ENCODE measurements at regions not wholly inside any gene's neighbourhood (a gene's known extent, or its start where the extent isn't known, plus 50 kb on each side); places are given as distances from the start of the nearest gene placed in this dataset.

GRCh38 chr20:40807821-40808170 lies 118.8 kb upstream of the MAFB start:
- POLR2A ChIA-PET (ENCODE audit: partially characterized antibody), result no interaction called here
- Histone ChIP-seq H4K20me1 (replicated peaks in 1 of 2; ENCODE audit: control insufficient read depth in 1 of 2, insufficient read depth in 2 of 2, low read length in 2 of 2) (peaks cover 0 to 2% of the 10 kb centered on the region in 2 experiments), H3K23me2 (ENCODE audit: low read depth, low read length) (peaks cover 4% of the 10 kb centered on the region), H2BK20ac (ENCODE audit: low read length) (no peak overlapping the region), H2BK12ac (ENCODE audit: low read depth, low read length) (no peak overlapping the region), H2BK15ac (ENCODE audit: low read length) (no peak overlapping the region), H2AFZ (ENCODE audit: low read length) (no peak overlapping the region), H3K79me1 (ENCODE audit: low read depth, low read length) (no peaks in the 10 kb centered on the region), H3K4ac (replicated peaks; ENCODE audit: insufficient read length, low read depth, low read length) (no peak overlapping the region), H3K14ac (ENCODE audit: insufficient read length) (no peak overlapping the region), H2BK5ac (ENCODE audit: low read depth, low read length) (no peak overlapping the region), H3K9me3 (ENCODE audit: insufficient read depth in 2 of 2, low read depth in 1 of 2, low read length in 1 of 2) (no peaks in the 10 kb centered on the region), H3K79me2 (ENCODE audit: control insufficient read depth in 1 of 2, insufficient read depth in 2 of 2, low read length in 2 of 2) (no peaks in the 10 kb centered on the region), H3K4me3 (ENCODE audit: extremely low read depth in 1 of 4, insufficient read depth in 2 of 4, low read depth in 3 of 4, low read length in 4 of 4) (no peak overlapping the region), H3K18ac (ENCODE audit: extremely low read depth, low read length) (no peak overlapping the region), H3K4me2 (ENCODE audit: insufficient read depth in 1 of 2, low read depth in 2 of 2, low read length in 2 of 2) (no peak overlapping the region), H4K8ac (ENCODE audit: extremely low read depth, insufficient read depth, low read length) (no peak overlapping the region), H2BK120ac (replicated peaks; ENCODE audit: low read depth, low read length) (no peak overlapping the region), H3K27ac (ENCODE audit: low read depth, low read length) (no peak overlapping the region), H3K27me3 (replicated peaks in 1 of 4; ENCODE audit: control insufficient read depth in 3 of 4, extremely low read depth in 1 of 4, insufficient read depth in 3 of 4, low read length in 3 of 4) (no peaks in the 10 kb centered on the region; a peak in 1 of 7 replicates), H2AK5ac (ENCODE audit: low read depth, low read length) (no peak overlapping the region), H4K5ac (ENCODE audit: insufficient read length, low read depth, low read length) (no peak overlapping the region), H3K9ac (replicated peaks in 1 of 4; ENCODE audit: extremely low read depth in 1 of 4, low read depth in 3 of 4, low read length in 3 of 4) (no peak overlapping the region), H3K23ac (ENCODE audit: insufficient read length) (no peak overlapping the region), H3K56ac (replicated peaks; ENCODE audit: insufficient read length, low read depth, low read length) (no peak overlapping the region), H3K36me3 (ENCODE audit: control insufficient read depth in 2 of 4, insufficient read depth in 4 of 4, low read length in 3 of 4) (no peaks in the 10 kb centered on the region), H4K91ac (replicated peaks; ENCODE audit: insufficient read length, low read length) (no peak overlapping the region), H3K4me1 (replicated peaks in 1 of 4; ENCODE audit: control insufficient read depth in 3 of 4, insufficient read depth in 4 of 4, low read length in 3 of 4) (no peaks in the 10 kb centered on the region)
- 96% methylated on average over 2 of the region's 2 CpGs; no CpG with 5 or more reads in 1 of the 2 experiments for WGBS, 2 experiments (ENCODE audit: extremely low coverage in 1 of 2, insufficient coverage in 1 of 2, insufficient read length in 1 of 2, insufficient replicate concordance in 2 of 2, low coverage in 1 of 2, low lambda C conversion rate in 2 of 2, missing lambda C conversion rate in 1 of 2)
- no peak for TF ChIP-seq CHD2 (IDR thresholded peaks at IDR 0.05; ENCODE audit: low read length)
- TF ChIP-seq CBX8 (IDR thresholded peaks at IDR 0.05; ENCODE audit: borderline replicate concordance, low read depth, low read length), result no peak
- no peak for TF ChIP-seq RFX5 (IDR thresholded peaks at IDR 0.05; ENCODE audit: borderline replicate concordance, low read depth, low read length)
- no peak for TF ChIP-seq FOSL1 (IDR thresholded peaks at IDR 0.05; ENCODE audit: insufficient read depth, low read depth, low read length)
- no peak for TF ChIP-seq HDAC2 (IDR thresholded peaks at IDR 0.05; ENCODE audit: borderline replicate concordance in 1 of 2, low read depth in 2 of 2, low read length in 2 of 2)
- no peak for TF ChIP-seq E2F6 (IDR thresholded peaks at IDR 0.05)
- TF ChIP-seq SRF (IDR thresholded peaks at IDR 0.05; ENCODE audit: low read depth, low read length), result no peak
- no peak for TF ChIP-seq POU5F1 (IDR thresholded peaks at IDR 0.05; ENCODE audit: low read depth, low read length)
- TF ChIP-seq GTF2F1 (IDR thresholded peaks at IDR 0.05; ENCODE audit: borderline replicate concordance, low read depth, low read length), result no peak
- TF ChIP-seq TAF7 (optimal IDR thresholded peaks at IDR 0.05; ENCODE audit: borderline replicate concordance, low read depth, low read length), result no peak
- TF ChIP-seq SP1 (IDR thresholded peaks at IDR 0.05; ENCODE audit: low read depth, low read length), result no peak
- FAIRE-seq, result no peak
- DNase-seq (ENCODE audit: low read depth in 1 of 2, low spot score in 2 of 2), result no peak
- CTCF ChIA-PET (ENCODE audit: partially characterized antibody), result interaction anchor here (1.3 to 3.5 kb wide), 3 partner anchors 9 to 139 kb away, joined by 3 to 20 read pairs (median 5); no protein-coding TSS in a partner anchor
